ENCODE measurements at regions not wholly inside any gene's neighbourhood (a gene's known extent, or its start where the extent isn't known, plus 50 kb on each side); places are given as distances from the start of the nearest gene placed in this dataset.
"Not testable (repeated sequence)": the region's sequence is repeated elsewhere in the genome, so short reads cannot be mapped to it uniquely, and the experiment has no call there.

GRCh38 chr22:23457380-23457985 is 122.6 kb downstream of the IGLL1 start:
- peak overlapping the region in 1 of 3 experiments; percentile 65; a peak in 1 of 7 replicates for H3K27ac Mint-ChIP-seq
- H2AFZ ChIP-seq (ENCODE audit: low read length), result no peak overlapping the region
- no peak overlapping the region for H3K9ac ChIP-seq (ENCODE audit: extremely low read depth, insufficient read length, low read length)
- no CpG with 5 or more reads among the region's 21 CpGs for WGBS (ENCODE audit: extremely low coverage, insufficient read length, low lambda C conversion rate)
- H4K91ac ChIP-seq (ENCODE audit: insufficient read length, low read depth, low read length), result no peak overlapping the region
- no peak overlapping the region for H2BK5ac ChIP-seq (ENCODE audit: insufficient read length, low read length)
- H3K18ac ChIP-seq (ENCODE audit: insufficient read length, low read depth, low read length), result no peak overlapping the region
- H2BK20ac ChIP-seq (ENCODE audit: low read depth, low read length, poor library complexity, severe bottlenecking), result no peak overlapping the region
- H4K20me1 ChIP-seq (ENCODE audit: control insufficient read depth, insufficient read depth, insufficient read length), result no peaks in the 10 kb centered on the region
- peaks cover 8 to 15% of the 10 kb centered on the region in 2 experiments for H3K4me1 Mint-ChIP-seq
- H3K4me2 ChIP-seq (ENCODE audit: insufficient read depth, insufficient read length, low read length), result no peak overlapping the region
- no peak overlapping the region for H4K8ac ChIP-seq (replicated peaks; ENCODE audit: insufficient read length, low read depth, low read length)
- no peak for DNase-seq
- H3K79me1 ChIP-seq (ENCODE audit: insufficient read depth, low read depth, low read length, poor library complexity, severe bottlenecking), result no peaks in the 10 kb centered on the region
- no peak overlapping the region for H3K4ac ChIP-seq (ENCODE audit: low read depth, low read length)
- no peak overlapping the region for H2AK5ac ChIP-seq (ENCODE audit: insufficient read length, low read length)
- no peaks in the 10 kb centered on the region for H3K9me3 ChIP-seq (ENCODE audit: control insufficient read depth, low read depth, low read length)
- H2BK12ac ChIP-seq (ENCODE audit: insufficient read length, low read depth, low read length), result no peak overlapping the region
- H2BK15ac ChIP-seq (ENCODE audit: low read depth, low read length), result no peak overlapping the region
- H3K36me3 Mint-ChIP-seq (ENCODE audit: insufficient read depth in 1 of 3, low read depth in 3 of 3), result no peaks in the 10 kb centered on the region
- H4K5ac ChIP-seq (ENCODE audit: insufficient read length, low read depth, low read length), result no peak overlapping the region
- TF ChIP-seq, protein P1, sequence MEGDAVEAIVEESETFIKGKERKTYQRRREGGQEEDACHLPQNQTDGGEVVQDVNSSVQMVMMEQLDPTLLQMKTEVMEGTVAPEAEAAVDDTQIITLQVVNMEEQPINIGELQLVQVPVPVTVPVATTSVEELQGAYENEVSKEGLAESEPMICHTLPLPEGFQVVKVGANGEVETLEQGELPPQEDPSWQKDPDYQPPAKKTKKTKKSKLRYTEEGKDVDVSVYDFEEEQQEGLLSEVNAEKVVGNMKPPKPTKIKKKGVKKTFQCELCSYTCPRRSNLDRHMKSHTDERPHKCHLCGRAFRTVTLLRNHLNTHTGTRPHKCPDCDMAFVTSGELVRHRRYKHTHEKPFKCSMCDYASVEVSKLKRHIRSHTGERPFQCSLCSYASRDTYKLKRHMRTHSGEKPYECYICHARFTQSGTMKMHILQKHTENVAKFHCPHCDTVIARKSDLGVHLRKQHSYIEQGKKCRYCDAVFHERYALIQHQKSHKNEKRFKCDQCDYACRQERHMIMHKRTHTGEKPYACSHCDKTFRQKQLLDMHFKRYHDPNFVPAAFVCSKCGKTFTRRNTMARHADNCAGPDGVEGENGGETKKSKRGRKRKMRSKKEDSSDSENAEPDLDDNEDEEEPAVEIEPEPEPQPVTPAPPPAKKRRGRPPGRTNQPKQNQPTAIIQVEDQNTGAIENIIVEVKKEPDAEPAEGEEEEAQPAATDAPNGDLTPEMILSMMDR (conservative IDR thresholded peaks at IDR 0.05), result no peak
- no peak overlapping the region for H3K27ac ChIP-seq (ENCODE audit: insufficient read length, low read depth, low read length)
- H3K4me3 Mint-ChIP-seq, result no peak overlapping the region
- no peak overlapping the region for H3T11ph ChIP-seq (ENCODE audit: low read length)
- no peaks in the 10 kb centered on the region; a peak in 1 of 5 replicates for H3K9me3 Mint-ChIP-seq
- H2BK120ac ChIP-seq (ENCODE audit: low read depth, low read length, poor library complexity, severe bottlenecking), result no peak overlapping the region
- H3K27me3 Mint-ChIP-seq (ENCODE audit: low read depth), result peaks cover 47% of the 10 kb centered on the region
- H3K56ac ChIP-seq (ENCODE audit: insufficient read length, low read depth, low read length), result no peak overlapping the region
- no peak overlapping the region for H3K14ac ChIP-seq (ENCODE audit: insufficient read depth, low read length)
- H3K79me2 ChIP-seq (ENCODE audit: insufficient read depth, low read length), result no peaks in the 10 kb centered on the region
- H3K27me3 ChIP-seq (ENCODE audit: insufficient read depth, low read length), result no peaks in the 10 kb centered on the region
- H3K23ac ChIP-seq (ENCODE audit: insufficient read length, low read depth, low read length), result no peak overlapping the region
- H3K4me1 ChIP-seq (ENCODE audit: insufficient read depth, low read length), result no peaks in the 10 kb centered on the region
- no peaks in the 10 kb centered on the region for H3K23me2 ChIP-seq (ENCODE audit: insufficient read length, low read depth, low read length, poor library complexity, severe bottlenecking)

- H3K4ac ChIP-seq (ENCODE audit: low read depth, low read length); H4K91ac ChIP-seq (ENCODE audit: insufficient read length, low read depth, low read length); H3K56ac ChIP-seq (ENCODE audit: insufficient read length, low read depth, low read length); H3K23me2 ChIP-seq (ENCODE audit: insufficient read length, low read depth, low read length, poor library complexity, severe bottlenecking); H2BK5ac ChIP-seq (ENCODE audit: insufficient read length, low read length); H3K4me2 ChIP-seq (ENCODE audit: insufficient read depth, insufficient read length, low read length); H2BK15ac ChIP-seq (ENCODE audit: low read depth, low read length); H4K20me1 ChIP-seq (ENCODE audit: control insufficient read depth, insufficient read depth, insufficient read length); H4K5ac ChIP-seq (ENCODE audit: insufficient read length, low read depth, low read length); H3K4me3 Mint-ChIP-seq; H3T11ph ChIP-seq (ENCODE audit: low read length); H3K27me3 ChIP-seq (ENCODE audit: insufficient read depth, low read length); H3K27ac ChIP-seq (ENCODE audit: insufficient read length, low read depth, low read length); H3K36me3 Mint-ChIP-seq (ENCODE audit: insufficient read depth in 1 of 3, low read depth in 3 of 3); H2BK20ac ChIP-seq (ENCODE audit: low read depth, low read length, poor library complexity, severe bottlenecking); H2AK5ac ChIP-seq (ENCODE audit: insufficient read length, low read length); H3K14ac ChIP-seq (ENCODE audit: insufficient read depth, low read length); H3K23ac ChIP-seq (ENCODE audit: insufficient read length, low read depth, low read length); H3K79me1 ChIP-seq (ENCODE audit: insufficient read depth, low read depth, low read length, poor library complexity, severe bottlenecking); DNase-seq; H4K8ac ChIP-seq (replicated peaks; ENCODE audit: insufficient read length, low read depth, low read length); H3K4me1 ChIP-seq (ENCODE audit: insufficient read depth, low read length); H3K9me3 Mint-ChIP-seq; H3K9me3 ChIP-seq (ENCODE audit: control insufficient read depth, low read depth, low read length); H2BK120ac ChIP-seq (ENCODE audit: low read depth, low read length, poor library complexity, severe bottlenecking); H3K79me2 ChIP-seq (ENCODE audit: insufficient read depth, low read length); H3K9ac ChIP-seq (ENCODE audit: extremely low read depth, insufficient read length, low read length); H2AFZ ChIP-seq (ENCODE audit: low read length); H2BK12ac ChIP-seq (ENCODE audit: insufficient read length, low read depth, low read length); H3K18ac ChIP-seq (ENCODE audit: insufficient read length, low read depth, low read length); H3K27ac Mint-ChIP-seq: not testable (repeated sequence)
- WGBS (ENCODE audit: extremely low coverage, insufficient read length, low lambda C conversion rate), result no CpG with 5 or more reads among the region's 27 CpGs
- H3K4me1 Mint-ChIP-seq, result peaks cover 8 to 15% of the 10 kb centered on the region in 2 experiments
- peaks cover 50% of the 10 kb centered on the region for H3K27me3 Mint-ChIP-seq (ENCODE audit: low read depth)
Observed at GRCh38 chr22:23456666-23457379, 123.3 kb downstream of the IGLL1 start.

All from H9 (cell line).